SK-N-SH (cell line): ENCODE measurements at regions not wholly inside any gene's neighbourhood (a gene's known extent, or its start where the extent isn't known, plus 50 kb on each side); places are given as distances from the start of the nearest gene placed in this dataset.

Experiments used
- FOXJ3 ChIP-seq: sonication (generic); formaldehyde crosslinking; IDR thresholded peaks from 2 replicates; pipeline ENCODE4 v1.5.1; 2020; ENCODE audit warnings: mild to moderate bottlenecking, missing genetic modification reagents
- RFX5 ChIP-seq: IDR thresholded peaks from 2 replicates; pipeline ENCODE4 v1.6.1; 2012; ENCODE audit warnings: mild to moderate bottlenecking, improper control_type of control experiment, low read length
- RXRA ChIP-seq: IDR thresholded peaks from 2 replicates; pipeline ENCODE4 v1.4.0; 2012; ENCODE audit warnings: low read depth, mild to moderate bottlenecking, borderline replicate concordance
- TF ChIP-seq, protein P1 (sequence below): fragments of 200-600 bp; sonication (generic); IDR thresholded peaks from 2 replicates; pipeline ENCODE4 v1.6.1; 2017; ENCODE audit warnings: antibody characterized with exemption, mild to moderate bottlenecking, moderate library complexity
- TF ChIP-seq, protein P2 (sequence below): IDR thresholded peaks from 2 replicates; pipeline ENCODE4 v1.4.0; 2012; ENCODE audit warnings: low read depth, borderline replicate concordance
- TF ChIP-seq, protein P3 (sequence below): IDR thresholded peaks from 2 replicates; pipeline ENCODE4 v1.6.1; 2012; ENCODE audit warnings: mild to moderate bottlenecking, low read depth, low read length, moderate library complexity

DNA sequence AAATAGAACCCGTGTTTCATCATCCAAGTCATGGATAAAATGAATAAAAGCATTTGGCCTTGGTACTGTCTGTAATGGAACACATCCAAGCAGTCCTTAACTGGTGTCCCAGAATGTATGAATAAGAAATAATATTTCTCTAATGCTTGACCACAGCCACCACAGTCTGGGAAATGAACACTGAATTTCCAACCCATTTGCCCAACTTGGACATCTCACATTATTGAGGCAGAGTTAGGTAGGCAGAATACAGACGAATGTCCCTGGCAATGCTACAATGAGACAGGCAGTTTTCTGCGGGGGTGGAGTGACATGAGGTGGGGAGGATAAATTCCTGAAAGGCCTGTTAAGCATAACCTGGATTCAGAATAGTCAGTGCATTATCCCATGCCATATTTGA, 245.7 kb downstream of the ZIC1 start:
- TF ChIP-seq, protein P1, sequence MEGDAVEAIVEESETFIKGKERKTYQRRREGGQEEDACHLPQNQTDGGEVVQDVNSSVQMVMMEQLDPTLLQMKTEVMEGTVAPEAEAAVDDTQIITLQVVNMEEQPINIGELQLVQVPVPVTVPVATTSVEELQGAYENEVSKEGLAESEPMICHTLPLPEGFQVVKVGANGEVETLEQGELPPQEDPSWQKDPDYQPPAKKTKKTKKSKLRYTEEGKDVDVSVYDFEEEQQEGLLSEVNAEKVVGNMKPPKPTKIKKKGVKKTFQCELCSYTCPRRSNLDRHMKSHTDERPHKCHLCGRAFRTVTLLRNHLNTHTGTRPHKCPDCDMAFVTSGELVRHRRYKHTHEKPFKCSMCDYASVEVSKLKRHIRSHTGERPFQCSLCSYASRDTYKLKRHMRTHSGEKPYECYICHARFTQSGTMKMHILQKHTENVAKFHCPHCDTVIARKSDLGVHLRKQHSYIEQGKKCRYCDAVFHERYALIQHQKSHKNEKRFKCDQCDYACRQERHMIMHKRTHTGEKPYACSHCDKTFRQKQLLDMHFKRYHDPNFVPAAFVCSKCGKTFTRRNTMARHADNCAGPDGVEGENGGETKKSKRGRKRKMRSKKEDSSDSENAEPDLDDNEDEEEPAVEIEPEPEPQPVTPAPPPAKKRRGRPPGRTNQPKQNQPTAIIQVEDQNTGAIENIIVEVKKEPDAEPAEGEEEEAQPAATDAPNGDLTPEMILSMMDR: no peak
- TF ChIP-seq RFX5: no peak
- TF ChIP-seq, protein P2, sequence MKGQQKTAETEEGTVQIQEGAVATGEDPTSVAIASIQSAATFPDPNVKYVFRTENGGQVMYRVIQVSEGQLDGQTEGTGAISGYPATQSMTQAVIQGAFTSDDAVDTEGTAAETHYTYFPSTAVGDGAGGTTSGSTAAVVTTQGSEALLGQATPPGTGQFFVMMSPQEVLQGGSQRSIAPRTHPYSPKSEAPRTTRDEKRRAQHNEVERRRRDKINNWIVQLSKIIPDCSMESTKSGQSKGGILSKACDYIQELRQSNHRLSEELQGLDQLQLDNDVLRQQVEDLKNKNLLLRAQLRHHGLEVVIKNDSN: no peak
- TF ChIP-seq FOXJ3: no peak
- TF ChIP-seq RXRA: no peak
- TF ChIP-seq, protein P3, sequence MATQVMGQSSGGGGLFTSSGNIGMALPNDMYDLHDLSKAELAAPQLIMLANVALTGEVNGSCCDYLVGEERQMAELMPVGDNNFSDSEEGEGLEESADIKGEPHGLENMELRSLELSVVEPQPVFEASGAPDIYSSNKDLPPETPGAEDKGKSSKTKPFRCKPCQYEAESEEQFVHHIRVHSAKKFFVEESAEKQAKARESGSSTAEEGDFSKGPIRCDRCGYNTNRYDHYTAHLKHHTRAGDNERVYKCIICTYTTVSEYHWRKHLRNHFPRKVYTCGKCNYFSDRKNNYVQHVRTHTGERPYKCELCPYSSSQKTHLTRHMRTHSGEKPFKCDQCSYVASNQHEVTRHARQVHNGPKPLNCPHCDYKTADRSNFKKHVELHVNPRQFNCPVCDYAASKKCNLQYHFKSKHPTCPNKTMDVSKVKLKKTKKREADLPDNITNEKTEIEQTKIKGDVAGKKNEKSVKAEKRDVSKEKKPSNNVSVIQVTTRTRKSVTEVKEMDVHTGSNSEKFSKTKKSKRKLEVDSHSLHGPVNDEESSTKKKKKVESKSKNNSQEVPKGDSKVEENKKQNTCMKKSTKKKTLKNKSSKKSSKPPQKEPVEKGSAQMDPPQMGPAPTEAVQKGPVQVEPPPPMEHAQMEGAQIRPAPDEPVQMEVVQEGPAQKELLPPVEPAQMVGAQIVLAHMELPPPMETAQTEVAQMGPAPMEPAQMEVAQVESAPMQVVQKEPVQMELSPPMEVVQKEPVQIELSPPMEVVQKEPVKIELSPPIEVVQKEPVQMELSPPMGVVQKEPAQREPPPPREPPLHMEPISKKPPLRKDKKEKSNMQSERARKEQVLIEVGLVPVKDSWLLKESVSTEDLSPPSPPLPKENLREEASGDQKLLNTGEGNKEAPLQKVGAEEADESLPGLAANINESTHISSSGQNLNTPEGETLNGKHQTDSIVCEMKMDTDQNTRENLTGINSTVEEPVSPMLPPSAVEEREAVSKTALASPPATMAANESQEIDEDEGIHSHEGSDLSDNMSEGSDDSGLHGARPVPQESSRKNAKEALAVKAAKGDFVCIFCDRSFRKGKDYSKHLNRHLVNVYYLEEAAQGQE: no peak
